Spleen (tissue), 11 donors: ENCODE measurements at regions not wholly inside any gene's neighbourhood (a gene's known extent, or its start where the extent isn't known, plus 50 kb on each side); places are given as distances from the start of the nearest gene placed in this dataset.
"Not testable (repeated sequence)": the region's sequence is repeated elsewhere in the genome, so short reads cannot be mapped to it uniquely, and the experiment has no call there.

Experiments used
- DNase-seq: peaks from one replicate; pipeline ENCODE4 v3.0.0-alpha.2; 2020
- H3K27ac ChIP-seq, 8 donors: fragments of 200-600 bp; sonication (generic) in 7 of 8; 1 replicate in 4 of 8; 2 replicates in 4 of 8; pipeline versions ENCODE4 v1.5.0 to v1.8.0; 2016 to 2021; ENCODE audit warnings: inconsistent platforms in 4 of 8, mild to moderate bottlenecking in 4 of 8, moderate library complexity in 1 of 8
- H3K27me3 ChIP-seq, 7 donors: fragments of 200-600 bp; sonication (generic) in 6 of 7; replicated peaks in 1 of 7; 1 replicate in 4 of 7; 2 replicates in 3 of 7; pipeline versions ENCODE4 v1.5.0 to v1.8.0; 2016 to 2021; ENCODE audit warnings: inconsistent platforms in 3 of 7, mild to moderate bottlenecking in 1 of 7
- H3K36me3 ChIP-seq, 6 donors: fragments of 200-600 bp; sonication (generic) in 5 of 6; 1 replicate in 4 of 6; 2 replicates in 2 of 6; pipeline versions ENCODE4 v1.5.0 to v1.8.0; 2016 to 2021; ENCODE audit warnings: inconsistent platforms in 2 of 6
- H3K4me1 ChIP-seq, 6 donors: fragments of 200-600 bp; sonication (generic) in 5 of 6; 1 replicate in 3 of 6; 2 replicates in 3 of 6; pipeline versions ENCODE4 v1.5.0 to v1.8.0; 2016 to 2021; ENCODE audit warnings: inconsistent platforms in 3 of 6
- H3K4me3 ChIP-seq, 8 donors: fragments of 200-600 bp; sonication (generic) in 7 of 8; 1 replicate in 4 of 8; 2 replicates in 4 of 8; pipeline versions ENCODE4 v1.5.0 to v1.8.0; 2016 to 2021; ENCODE audit warnings: inconsistent platforms in 4 of 8, mild to moderate bottlenecking in 4 of 8, moderate library complexity in 2 of 8
- H3K9me3 ChIP-seq, 8 donors: fragments of 200-600 bp; sonication (generic) in 7 of 8; 1 replicate in 4 of 8; 2 replicates in 4 of 8; pipeline versions ENCODE4 v1.5.0 to v1.8.0; 2016 to 2021; ENCODE audit warnings: inconsistent platforms in 4 of 8
- WGBS, 5 donors: extraction: QIAGEN DNeasy Blood & Tissue Kit in 3 of 5; methylation state at CpG; one replicate each; pipeline versions ENCODE4 v1.1.5 to v1.1.7; 2013 to 2018; 5-methylcytosine and 5-hydroxymethylcytosine counted together
- intact Hi-C: fragments of 100-400 bp; cut with DNase I; formaldehyde crosslinking; loops from one replicate; pipeline ENCODE4 v1.15.0; 2023; ENCODE audit warnings: low total_unique reads
- donor health status: healthy with polysubstance abuse.
- donor health status: DM: no; HTN: no; CAD: no; lungs with moderate emphysema.
- donor health status: DM: no; HTN: no; CAD: no.
- donor health status: Bipolar disorder and iron deficiency.
- donor health status: healthy.
- donor health status: DM: no; HTN: no; CAD: no.
- donor health status: DM: yes; HTN: yes; CAD: no.

DNA sequence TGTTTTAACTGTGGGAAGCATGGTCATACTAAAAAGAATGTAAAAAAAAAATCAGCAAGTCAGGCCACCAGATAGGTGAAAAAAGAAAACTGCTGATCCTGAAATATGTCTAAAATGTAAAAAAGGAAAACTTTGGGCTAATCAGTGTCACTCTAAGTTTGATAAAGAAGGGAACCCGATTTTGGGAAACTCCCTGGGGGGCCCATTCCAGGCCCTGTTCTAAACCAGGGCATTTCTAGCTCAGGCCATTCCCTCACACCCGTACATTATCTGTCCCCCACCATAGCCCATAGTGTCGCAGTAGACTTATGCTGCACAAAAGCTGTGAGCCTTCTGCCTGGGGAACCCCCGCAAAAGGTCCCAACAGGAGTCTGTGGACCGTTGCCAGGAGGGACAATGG is 1219.1 kb upstream of the TPTE start:
- peaks cover 0 to 13% (median 4%) of the 10 kb centered on the region in 8 donors for H3K9me3 ChIP-seq
- H3K4me1 ChIP-seq, intact Hi-C loops, H3K27ac ChIP-seq, H3K27me3 ChIP-seq, H3K36me3 ChIP-seq, H3K4me3 ChIP-seq: not testable (repeated sequence)
- WGBS, 5 donors, result 59 to 79% (median 63%) methylated on average over 5 of the region's 5 CpGs
- peak; percentile 14 for DNase-seq
